Transverse colon (tissue), 4 donors: ENCODE measurements at regions not wholly inside any gene's neighbourhood (a gene's known extent, or its start where the extent isn't known, plus 50 kb on each side); places are given as distances from the start of the nearest gene placed in this dataset.

ENCODE experiments used
- DNase-seq: peaks from one replicate; pipeline ENCODE4 v3.0.0-alpha.2; 2019
- H3K27ac ChIP-seq, 4 donors: fragments of 200-600 bp; sonication (generic); 2 replicates each; pipeline ENCODE4 v1.5.1; 2016 to 2018; ENCODE audit warnings: inconsistent platforms in 4 of 4
- H3K27me3 ChIP-seq: fragments of 200-600 bp; sonication (generic); 2 replicates; pipeline ENCODE4 v1.5.1; 2017; ENCODE audit warnings: inconsistent platforms
- H3K36me3 ChIP-seq, 4 donors: fragments of 200-600 bp; sonication (generic); 2 replicates each; pipeline ENCODE4 v1.5.1; 2017 to 2019; ENCODE audit warnings: inconsistent platforms in 4 of 4
- H3K4me1 ChIP-seq, 4 donors: fragments of 200-600 bp; sonication (generic); 2 replicates each; pipeline ENCODE4 v1.5.1; 2017 to 2020; ENCODE audit warnings: inconsistent platforms in 4 of 4
- H3K4me3 ChIP-seq, 4 donors: fragments of 200-600 bp; sonication (generic); 1 replicate in 1 of 4; 2 replicates in 3 of 4; pipeline versions ENCODE4 v1.5.1 to v1.6.1; 2017 to 2019; ENCODE audit warnings: inconsistent platforms in 4 of 4
- H3K9me3 ChIP-seq, 2 donors: fragments of 200-600 bp; sonication (generic); 2 replicates each; pipeline ENCODE4 v1.5.1; 2017 to 2019; ENCODE audit warnings: inconsistent platforms in 2 of 2
- CTCF ChIP-seq, 5 experiments: fragments of 200-600 bp in 3 of 5; fragments of 450-650 bp in 2 of 5; sonication (generic) in 3 of 5; IDR thresholded peaks; 1 replicate in 2 of 5; 2 replicates in 3 of 5; pipeline ENCODE4 v1.5.1; 2016 to 2017; ENCODE audit warnings: antibody characterized with exemption in 5 of 5, inconsistent platforms in 3 of 5, mild to moderate bottlenecking in 2 of 5, moderate library complexity in 1 of 5
- EP300 ChIP-seq: sonication (generic); formaldehyde crosslinking; IDR thresholded peaks from one replicate; pipeline ENCODE4 v1.6.1; 2017; ENCODE audit warnings: antibody characterized with exemption, low read depth
- POLR2A ChIP-seq: fragments of 450-650 bp; IDR thresholded peaks from one replicate; pipeline ENCODE4 v1.6.1; 2016; ENCODE audit warnings: antibody characterized with exemption, mild to moderate bottlenecking, moderate library complexity
- POLR2AphosphoS5 ChIP-seq, 3 donors: sonication (generic); formaldehyde crosslinking; IDR thresholded peaks; one replicate each; pipeline ENCODE4 v1.6.1; 2016; ENCODE audit warnings: antibody characterized with exemption in 3 of 3
- WGBS, 2 donors: methylation state at CpG; one replicate each; pipeline ENCODE4 v1.1.5; 2018; ENCODE audit warnings: low coverage in 1 of 2; 5-methylcytosine and 5-hydroxymethylcytosine counted together
- in situ Hi-C, 4 donors: fragments of 200-750 bp; cut with MboI; loops; one replicate each; pipeline versions ENCODE4 v1.15.0 to v1.15.1; 2017; ENCODE audit warnings: low sequenced_read_pairs in 3 of 4, low pct_ligation_motif_present in 1 of 4, low pct_unique_long_range_greater_than_20kb in 1 of 4
- intact Hi-C: fragments of 100-400 bp; cut with DNase I; formaldehyde crosslinking; loops from one replicate; pipeline ENCODE4 v1.15.1; 2023; ENCODE audit warnings: low total_unique reads

- H3K27me3 ChIP-seq: no peaks in the 10 kb centered on the region
- DNase-seq: no peak
- intact Hi-C loops: no loop called here
- in situ Hi-C loops: no loop called here
- no peaks in the 10 kb centered on the region for H3K36me3 ChIP-seq
- no peak overlapping the region for H3K27ac ChIP-seq
- H3K4me1 ChIP-seq: no peaks in the 10 kb centered on the region
- no peak for TF ChIP-seq EP300
- H3K4me3 ChIP-seq: no peak overlapping the region
- no peaks in the 10 kb centered on the region for H3K9me3 ChIP-seq
- 64 to 100% methylated on average over 1 to 3 of the region's 3 CpGs for WGBS, 2 donors
Measured at GRCh38 chr2:122029945-122030344, 274.5 kb downstream of the TSN start.

GRCh38 chr2:122031544-122032263, 276.3 kb downstream of the TSN start:
- no peak for DNase-seq
- in situ Hi-C loops (no loop called here), intact Hi-C loops (no loop called here)
- Histone ChIP-seq H3K27me3 (no peaks in the 10 kb centered on the region), H3K9me3 (no peaks in the 10 kb centered on the region), H3K27ac (no peak overlapping the region), H3K4me1 (no peaks in the 10 kb centered on the region), H3K36me3 (no peaks in the 10 kb centered on the region), H3K4me3 (no peak overlapping the region)
- TF ChIP-seq POLR2AphosphoS5 (IDR thresholded peaks at IDR 0.05): no peak
- WGBS, 2 donors: 53% methylated on average over 10 of the region's 10 CpGs; no CpG with 5 or more reads in 1 of the 2 donors

GRCh38 chr2:122032264-122032645, 276.8 kb downstream of the TSN start:
- Histone ChIP-seq H3K4me3 (no peak overlapping the region), H3K9me3 (no peaks in the 10 kb centered on the region), H3K4me1 (no peaks in the 10 kb centered on the region), H3K27me3 (no peaks in the 10 kb centered on the region), H3K36me3 (no peaks in the 10 kb centered on the region), H3K27ac (no peak overlapping the region)
- no peak for TF ChIP-seq CTCF (IDR thresholded peaks at IDR 0.05)
- TF ChIP-seq EP300: no peak
- no peak for TF ChIP-seq POLR2AphosphoS5 (IDR thresholded peaks at IDR 0.05)
- in situ Hi-C loops: no loop called here
- no peak for DNase-seq
- WGBS, 2 donors: 92% methylated on average over 6 of the region's 6 CpGs; no CpG with 5 or more reads in 1 of the 2 donors
- intact Hi-C loops: no loop called here

- in situ Hi-C loops: no loop called here
Measured at GRCh38 chr2:122033778-122034177, 278.3 kb downstream of the TSN start.

GRCh38 chr2:122034344-122034743, 278.9 kb downstream of the TSN start:
- Histone ChIP-seq H3K4me3 (no peak overlapping the region), H3K27me3 (no peaks in the 10 kb centered on the region), H3K36me3 (no peaks in the 10 kb centered on the region), H3K9me3 (no peaks in the 10 kb centered on the region), H3K4me1 (no peaks in the 10 kb centered on the region), H3K27ac (no peak overlapping the region)
- TF ChIP-seq CTCF (IDR thresholded peaks at IDR 0.05) (no peak), POLR2A (no peak), EP300 (no peak), POLR2AphosphoS5 (IDR thresholded peaks at IDR 0.05) (no peak)
- no peak for DNase-seq
- 74 to 77% methylated on average over 5 of the region's 5 CpGs for WGBS, 2 donors
- intact Hi-C loops: no loop called here
- in situ Hi-C loops: no loop called here

More at GRCh38 chr2:122033778-122034177, 278.3 kb downstream of the TSN start:
- Histone ChIP-seq H3K9me3 (no peaks in the 10 kb centered on the region), H3K27me3 (no peaks in the 10 kb centered on the region), H3K36me3 (no peaks in the 10 kb centered on the region), H3K27ac (no peak overlapping the region), H3K4me3 (no peak overlapping the region), H3K4me1 (no peaks in the 10 kb centered on the region)
- intact Hi-C loops: no loop called here
- 51 to 57% methylated on average over 3 of the region's 3 CpGs for WGBS, 2 donors
- no peak for TF ChIP-seq POLR2A
- TF ChIP-seq POLR2AphosphoS5 (IDR thresholded peaks at IDR 0.05): no peak
- no peak for TF ChIP-seq CTCF (IDR thresholded peaks at IDR 0.05)
- TF ChIP-seq EP300: no peak
- no peak for DNase-seq
